ENCODE measurements at regions not wholly inside any gene's neighbourhood (a gene's known extent, or its start where the extent isn't known, plus 50 kb on each side); places are given as distances from the start of the nearest gene placed in this dataset.
A peak's percentile ranks its signal among the peaks of the same experiment; 100 is the strongest.

DNA sequence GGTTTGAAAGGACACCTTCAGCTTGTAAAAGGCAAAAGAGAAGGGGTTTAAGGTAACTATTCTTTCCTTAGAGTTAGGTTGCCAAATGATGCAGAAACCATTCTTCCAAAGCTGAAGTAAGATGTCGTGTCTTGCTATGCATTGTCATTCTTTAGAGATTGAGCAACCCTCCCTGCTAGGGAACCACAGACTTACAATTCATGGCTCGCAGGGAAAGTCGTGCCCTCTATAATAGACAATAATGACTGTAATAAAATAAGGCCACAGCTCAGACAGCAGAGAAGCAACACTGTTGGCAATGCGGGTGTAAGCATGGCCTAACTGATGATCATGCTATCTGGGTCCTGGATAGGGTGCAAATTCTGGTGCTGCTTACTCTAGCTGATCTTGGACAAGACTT, 129.6 kb upstream of the CDH13 start:
- DNase-seq (ENCODE audit: low read depth) = no peak

DNA sequence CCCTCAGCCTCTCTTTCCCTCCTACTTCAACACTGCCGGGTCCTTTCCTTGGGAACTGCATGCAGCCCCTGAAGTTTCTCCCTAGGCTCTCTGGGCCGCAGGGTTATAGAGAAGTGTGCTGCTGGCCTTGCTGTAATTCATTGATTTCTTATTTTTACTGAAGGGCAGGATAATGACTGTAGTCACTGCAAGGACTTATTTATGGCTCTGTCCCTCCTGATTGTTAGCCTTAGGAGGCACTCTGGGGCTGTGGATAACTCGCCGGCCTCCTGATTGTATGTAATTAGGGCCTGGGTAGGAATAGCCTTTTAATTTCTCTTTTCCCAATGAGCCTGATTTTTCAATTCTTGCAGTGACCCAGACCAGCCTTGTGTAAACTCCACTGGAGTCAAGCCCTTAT, 138.3 kb upstream of the CDH13 start:
- no peak for DNase-seq (ENCODE audit: low read depth)

GRCh38 chr16:82481455-82481854, 145.3 kb upstream of the CDH13 start:
- DNase-seq (ENCODE audit: low read depth) = no peak

GRCh38 chr16:82476786-82477185, 150.0 kb upstream of the CDH13 start:
- no peak for DNase-seq (ENCODE audit: low read depth)

DNA sequence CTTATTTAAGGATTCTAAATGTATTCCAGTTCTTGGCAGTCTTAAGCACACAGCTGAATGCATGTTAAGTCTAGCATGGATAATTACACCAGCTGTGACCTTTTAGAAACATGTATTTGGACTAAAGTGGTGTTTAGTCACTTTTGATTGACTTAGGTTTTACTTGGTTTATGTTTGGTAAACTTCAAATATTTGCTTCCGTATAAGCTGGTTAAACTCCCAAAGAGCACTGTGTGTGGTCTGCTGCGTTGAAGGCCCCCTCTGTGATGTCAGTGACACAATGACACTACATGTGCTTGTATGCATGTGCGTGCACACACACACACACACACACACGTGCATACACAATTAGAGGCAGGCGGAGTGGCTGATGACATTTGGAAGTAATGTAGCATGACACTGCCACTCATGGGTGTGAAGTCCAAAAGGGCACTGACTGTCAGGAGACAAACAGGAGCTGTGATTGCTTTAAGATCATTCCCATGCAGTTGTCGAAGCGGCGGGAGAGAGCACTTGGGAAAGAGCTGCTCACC, 156.1 kb upstream of the CDH13 start:
- no peak for DNase-seq (ENCODE audit: low read depth)

GRCh38 chr16:82470016-82470415, 156.8 kb upstream of the CDH13 start:
- DNase-seq (ENCODE audit: low read depth) = no peak

DNA sequence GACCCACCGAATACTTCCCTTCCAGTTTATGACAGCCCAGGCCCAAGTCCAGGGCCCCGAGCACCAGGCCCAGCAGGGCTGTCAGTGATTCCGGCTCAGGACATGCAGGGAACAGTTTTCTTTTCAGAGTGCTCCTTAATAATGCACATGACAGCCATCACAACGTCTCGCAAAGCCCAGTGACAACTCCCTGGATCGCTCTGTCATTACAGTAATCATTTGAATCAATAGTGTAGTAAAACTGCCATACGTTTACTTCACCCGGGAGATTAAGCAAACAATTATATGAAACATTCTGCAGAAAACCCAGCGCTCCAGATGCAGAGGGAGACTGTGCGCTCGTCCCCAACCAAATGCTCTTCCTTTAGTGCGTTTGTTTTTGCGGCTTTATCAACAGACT, 162.6 kb upstream of the CDH13 start:
- DNase-seq (ENCODE audit: low read depth) = no peak

GRCh38 chr16:82460766-82461165, 166.0 kb upstream of the CDH13 start:
- DNase-seq (ENCODE audit: low read depth) = no peak

DNA sequence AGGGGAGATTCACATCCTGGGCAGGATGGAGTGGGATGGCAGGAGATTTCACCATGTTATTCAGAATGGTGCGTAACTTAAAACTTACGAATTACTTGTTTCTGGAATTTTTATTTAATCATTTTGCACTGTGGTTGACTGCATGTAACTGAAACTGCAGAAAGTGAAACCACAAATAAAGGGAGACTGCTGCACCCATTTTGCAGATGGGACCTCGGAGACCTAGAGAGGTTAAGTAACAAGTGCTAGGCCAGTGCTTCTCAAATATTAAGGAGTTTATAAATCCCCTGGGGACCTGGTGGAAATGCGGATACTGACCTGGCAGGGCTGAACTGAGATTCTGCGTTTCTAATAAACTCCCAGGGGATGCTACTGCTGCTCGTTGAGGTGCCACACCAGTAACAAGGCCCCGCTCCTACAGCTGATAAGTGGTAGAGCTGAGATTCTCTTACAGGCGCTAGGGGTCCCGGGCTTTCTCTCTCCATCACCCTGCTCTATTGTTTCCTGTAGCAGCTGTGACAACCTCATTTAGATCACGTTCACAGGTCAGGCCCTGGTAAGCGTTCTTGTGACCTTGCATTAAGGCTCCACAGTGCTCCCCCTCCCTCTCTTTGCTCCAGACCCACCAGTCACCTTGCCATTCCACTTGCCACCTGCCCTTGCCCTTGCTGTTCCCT, 167.1 kb upstream of the CDH13 start:
- DNase-seq (ENCODE audit: low read depth) = no peak

DNA sequence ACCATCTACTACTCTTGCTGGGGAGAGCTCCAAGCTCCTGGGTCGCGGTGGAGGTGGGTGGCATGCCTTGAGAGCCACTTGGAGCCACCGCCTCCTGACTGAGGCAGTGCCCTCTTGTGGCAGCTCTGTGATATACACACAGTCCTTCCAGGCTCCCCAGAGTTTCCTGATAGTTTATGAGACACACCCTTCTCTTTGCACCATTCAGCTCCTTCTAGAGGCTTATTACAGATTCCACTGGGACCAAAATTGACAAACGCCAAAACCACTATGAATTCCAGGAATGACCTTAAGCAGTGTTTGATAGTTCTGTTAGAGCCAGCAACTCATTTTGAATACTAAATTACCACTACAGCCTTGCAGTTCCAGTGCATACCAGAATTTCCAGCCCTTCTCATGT, 170.1 kb upstream of the CDH13 start:
- DNase-seq (ENCODE audit: low read depth) = peak; percentile 3

DNA sequence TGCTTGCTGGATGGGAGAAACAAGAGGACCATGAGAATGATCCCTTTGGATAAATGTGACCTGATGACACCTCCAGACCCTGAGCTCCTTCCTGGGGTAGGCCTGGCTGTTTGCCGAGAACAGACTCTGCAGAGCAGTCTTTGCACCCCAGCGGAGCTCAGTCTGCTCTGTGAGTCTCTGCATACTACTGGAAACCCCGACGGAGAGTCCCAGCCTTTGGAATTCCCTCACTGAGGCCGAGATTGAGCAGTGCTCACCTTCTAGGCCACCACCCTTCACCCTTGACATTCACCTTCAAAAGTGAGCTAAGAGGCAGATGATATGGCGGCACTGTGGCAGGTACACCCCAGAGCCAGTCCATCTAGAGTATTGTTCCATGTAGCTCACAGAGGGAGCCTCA, 172.2 kb upstream of the CDH13 start:
- DNase-seq (ENCODE audit: low read depth) = no peak

GRCh38 chr16:82454152-82454551, 172.6 kb upstream of the CDH13 start:
- DNase-seq (ENCODE audit: low read depth) = no peak

DNA sequence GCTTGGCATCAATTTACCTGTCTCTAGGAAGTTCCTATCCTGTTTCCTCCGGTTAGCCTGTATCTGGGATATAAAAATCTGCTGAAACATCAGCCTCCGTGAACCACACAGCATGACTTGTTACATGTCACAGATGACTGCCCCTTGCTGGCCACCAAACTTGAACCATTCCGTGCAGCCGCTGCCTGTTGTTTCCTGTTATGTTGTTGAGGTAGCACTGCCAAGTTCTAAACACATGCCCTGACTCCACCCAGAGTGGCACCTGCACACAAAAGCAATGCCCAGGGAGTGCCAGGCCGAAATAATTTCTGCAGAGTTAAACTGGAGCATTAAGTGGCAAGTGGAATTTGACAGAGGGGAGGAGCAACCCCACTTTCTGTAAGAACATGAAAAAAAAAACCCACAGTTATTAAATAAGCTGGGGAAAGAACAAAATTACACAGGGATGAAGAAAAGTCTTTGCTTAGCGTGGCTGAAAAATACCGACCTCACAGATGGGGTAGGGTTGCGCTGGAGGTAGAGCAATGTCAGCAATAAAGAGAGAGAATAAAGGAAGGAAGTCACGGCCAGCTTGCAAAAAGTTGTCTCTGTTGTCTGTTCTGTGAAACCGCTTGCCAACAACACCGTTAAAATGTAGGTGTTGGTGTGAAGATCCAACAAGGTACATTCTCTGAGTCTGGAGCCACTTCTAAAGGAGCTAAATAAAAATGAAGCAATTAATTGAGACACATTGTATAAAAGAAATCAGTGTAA, 174.6 kb upstream of the CDH13 start:
- no peak for DNase-seq (ENCODE audit: low read depth)

- DNase-seq (ENCODE audit: low read depth) = no peak
Measured at GRCh38 chr16:82451449-82451848, 175.3 kb upstream of the CDH13 start.

DNA sequence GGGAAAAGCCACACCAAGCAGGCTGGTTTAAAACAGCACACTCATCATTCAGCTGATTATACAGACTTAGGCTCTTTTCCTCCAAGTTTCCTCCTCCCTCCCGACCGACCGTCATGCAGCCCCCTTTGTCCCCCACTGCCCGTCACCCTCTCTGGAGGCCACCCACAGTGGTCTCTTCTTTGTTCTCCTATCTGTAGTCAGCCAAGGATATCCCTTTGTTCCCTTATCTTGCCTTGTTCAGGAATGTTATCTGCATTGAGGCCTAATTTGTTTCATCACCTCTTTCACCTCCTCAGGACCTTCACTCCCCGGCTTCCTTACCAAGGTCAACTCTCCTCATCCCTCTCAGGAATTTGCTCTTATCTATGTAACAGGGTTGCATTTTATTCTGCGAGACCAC, 186.4 kb upstream of the CDH13 start:
- DNase-seq (ENCODE audit: low read depth) = no peak

GRCh38 chr16:82439678-82440293, 187.0 kb upstream of the CDH13 start:
- DNase-seq (ENCODE audit: low read depth) = no peak

GRCh38 chr16:82433042-82433441, 193.7 kb upstream of the CDH13 start:
- no peak for DNase-seq (ENCODE audit: low read depth)

- DNase-seq (ENCODE audit: low read depth) = no peak
Measured at GRCh38 chr16:82432261-82432660, 194.5 kb upstream of the CDH13 start.

DNA sequence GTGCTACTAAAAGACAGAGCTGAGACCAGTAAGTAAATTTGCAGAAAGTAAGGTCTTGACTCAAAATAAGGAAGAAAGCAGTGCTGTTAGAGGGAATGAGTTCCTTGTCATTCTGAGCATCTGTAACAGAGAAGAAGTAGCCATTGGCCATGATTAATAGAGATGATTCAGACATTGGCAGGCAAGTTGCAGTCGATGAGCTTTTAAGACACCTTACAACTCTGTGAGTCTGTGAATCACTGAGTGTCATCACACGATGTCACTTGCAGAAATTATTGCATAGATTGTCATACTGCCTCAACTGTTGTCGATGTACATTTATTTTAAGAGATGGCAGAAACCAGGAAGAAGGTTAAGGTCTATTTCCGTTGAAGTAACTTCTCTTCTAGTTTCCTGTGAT, 201.1 kb upstream of the CDH13 start:
- no peak for DNase-seq (ENCODE audit: low read depth)

GRCh38 chr16:82421851-82422250, 204.9 kb upstream of the CDH13 start:
- no peak for DNase-seq (ENCODE audit: low read depth)

DNA sequence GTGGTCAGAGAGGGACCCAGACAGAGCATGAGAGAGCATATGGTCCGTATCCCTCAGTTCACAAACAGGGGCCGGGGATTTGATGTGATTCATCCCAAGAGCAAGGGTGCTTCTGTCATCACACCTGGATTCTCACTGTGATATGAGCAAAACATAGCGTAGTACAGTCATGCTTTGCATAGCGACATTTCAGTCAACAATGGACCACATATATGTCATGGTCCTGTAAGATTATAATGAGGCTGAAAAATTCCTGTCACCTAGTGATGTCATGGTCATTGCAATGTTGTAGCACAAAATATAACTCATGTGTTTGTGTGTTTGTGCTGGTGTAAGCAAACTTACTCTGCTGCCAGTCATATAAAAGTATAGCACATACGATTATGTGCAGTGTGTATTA, 207.4 kb upstream of the CDH13 start:
- DNase-seq (ENCODE audit: low read depth) = no peak

DNA sequence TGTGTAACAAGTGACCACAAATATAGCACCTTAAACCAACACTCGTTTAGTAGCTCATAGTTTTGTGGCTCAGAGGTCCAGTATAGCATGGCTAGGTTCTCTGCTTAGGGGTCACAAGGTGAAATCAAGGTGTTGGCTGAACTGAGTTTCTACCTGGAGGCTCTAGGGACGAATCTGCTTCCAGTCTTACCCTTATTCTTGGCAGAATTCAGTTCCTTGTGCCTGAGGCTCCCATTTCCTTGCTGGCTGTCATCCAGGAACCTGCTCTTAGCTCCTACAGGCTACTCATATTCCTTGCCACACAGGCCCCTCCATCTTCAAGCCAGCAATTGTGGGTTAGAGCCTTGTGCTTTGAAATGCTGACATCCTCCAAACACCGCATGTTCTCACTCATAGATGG, 212.3 kb upstream of the CDH13 start:
- no peak for DNase-seq (ENCODE audit: low read depth)

GRCh38 chr16:82412770-82413169, 214.0 kb upstream of the CDH13 start:
- DNase-seq (ENCODE audit: low read depth) = no peak
